Stimulated activated CD8-positive, alpha-beta memory T cell treated with anti-CD3 and anti-CD28 coated beads, Interleukin-7, amount 100 ng/mL, for 1 hour (primary cell): ENCODE measurements at regions not wholly inside any gene's neighbourhood (a gene's known extent, or its start where the extent isn't known, plus 50 kb on each side); places are given as distances from the start of the nearest gene placed in this dataset.

ENCODE experiments used
- DNase-seq, 2 donors: peaks; one replicate each; pipeline ENCODE4 v3.0.0-alpha.2; 2020; ENCODE audit warnings: low read depth in 2 of 2

DNA sequence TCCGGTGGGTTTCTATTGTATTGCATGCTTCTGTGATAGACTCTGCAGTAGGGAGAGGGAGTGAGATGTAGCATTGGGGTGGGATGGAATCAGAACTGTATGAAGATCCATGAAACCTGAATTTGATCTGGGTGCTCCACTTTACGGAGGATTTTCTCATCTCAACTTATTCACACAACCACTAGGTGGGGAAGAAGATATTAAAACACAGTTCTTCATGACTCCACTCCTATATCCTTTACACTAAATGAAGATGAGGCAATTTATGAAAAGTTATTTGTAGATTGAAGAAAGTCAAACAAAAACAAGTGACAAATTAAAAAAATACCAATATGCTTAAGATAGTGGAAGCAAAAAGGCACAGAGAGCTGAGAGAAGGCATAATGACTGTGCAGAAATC is 92.6 kb upstream of the PDGFD start:
- no peak for DNase-seq

DNA sequence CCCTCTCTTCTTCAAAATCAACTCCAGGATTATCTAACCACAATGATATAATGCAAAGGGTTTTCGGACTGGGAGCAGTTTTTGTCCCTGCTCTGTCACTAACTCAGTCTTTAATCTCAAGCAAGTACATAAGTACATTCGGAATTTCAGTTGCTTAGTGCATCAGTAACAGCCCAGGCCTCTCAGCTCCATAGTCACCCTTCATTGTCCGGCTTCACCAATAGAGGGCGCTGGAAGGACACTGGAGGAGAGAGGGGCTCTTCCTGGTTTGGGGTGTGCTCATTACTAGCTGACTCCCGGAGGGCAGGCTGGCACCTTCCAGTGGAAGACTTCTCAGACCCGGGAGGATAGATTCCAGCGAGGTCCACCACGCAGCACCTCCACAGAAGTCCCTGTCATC is 90.4 kb upstream of the PDGFD start:
- DNase-seq = no peak

DNA sequence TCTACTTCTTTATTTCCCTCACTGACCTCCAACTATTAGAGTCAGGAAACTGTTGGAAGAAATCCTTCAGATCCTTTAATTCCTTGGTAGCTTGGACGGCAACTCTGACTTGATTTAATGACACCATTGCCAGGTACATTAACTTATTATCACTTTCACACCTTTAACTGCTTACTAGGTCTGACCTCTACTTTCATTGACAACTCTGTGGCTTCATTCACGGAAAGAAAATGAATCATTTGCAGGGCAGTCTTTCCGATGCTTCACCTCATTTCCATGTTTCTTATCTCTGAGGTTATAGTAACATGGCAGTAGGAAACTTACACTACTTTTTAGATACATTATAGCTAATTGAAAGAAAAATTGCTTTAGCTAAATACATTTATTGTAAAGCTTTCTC is 82.6 kb upstream of the PDGFD start:
- no peak for DNase-seq

DNA sequence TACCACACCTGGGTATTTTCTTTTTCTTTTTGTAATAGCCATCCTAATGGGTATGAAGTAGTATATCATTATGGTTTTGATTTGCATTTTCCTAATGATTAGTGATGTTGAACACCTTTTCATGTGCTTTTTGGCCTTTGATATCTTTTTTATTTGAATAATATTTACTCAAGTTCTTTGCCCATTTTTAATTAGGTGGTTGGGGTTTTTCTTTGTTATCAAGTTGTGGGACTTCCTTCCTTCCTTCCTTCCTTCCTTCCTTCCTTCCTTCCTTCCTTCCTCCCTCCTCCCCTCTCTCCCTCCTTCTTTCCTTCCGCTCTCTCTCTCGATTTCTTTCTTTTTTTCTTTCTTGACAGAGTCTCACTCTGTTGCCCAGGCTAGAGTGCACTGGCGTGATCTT is 75.0 kb upstream of the PDGFD start:
- DNase-seq = no peak

DNA sequence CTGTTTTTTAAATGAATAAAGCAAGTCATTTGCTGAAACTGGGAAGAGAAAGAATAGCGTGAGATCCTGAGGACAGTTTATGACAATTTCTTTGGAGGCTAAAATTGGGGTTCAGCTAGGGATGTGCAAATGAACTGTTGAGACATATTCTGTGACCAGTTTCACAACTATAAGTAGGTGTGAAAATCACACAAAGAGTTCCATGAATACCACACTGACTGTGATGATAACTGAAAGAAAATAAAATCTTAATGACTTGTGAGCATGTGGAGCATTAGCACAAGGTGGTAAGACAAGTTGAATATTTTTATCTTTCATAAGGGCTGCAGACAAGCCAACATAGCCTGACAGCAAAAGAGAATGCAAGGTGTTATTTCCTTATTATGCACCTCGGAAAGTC is 61.1 kb upstream of the PDGFD start:
- DNase-seq = no peak

DNA sequence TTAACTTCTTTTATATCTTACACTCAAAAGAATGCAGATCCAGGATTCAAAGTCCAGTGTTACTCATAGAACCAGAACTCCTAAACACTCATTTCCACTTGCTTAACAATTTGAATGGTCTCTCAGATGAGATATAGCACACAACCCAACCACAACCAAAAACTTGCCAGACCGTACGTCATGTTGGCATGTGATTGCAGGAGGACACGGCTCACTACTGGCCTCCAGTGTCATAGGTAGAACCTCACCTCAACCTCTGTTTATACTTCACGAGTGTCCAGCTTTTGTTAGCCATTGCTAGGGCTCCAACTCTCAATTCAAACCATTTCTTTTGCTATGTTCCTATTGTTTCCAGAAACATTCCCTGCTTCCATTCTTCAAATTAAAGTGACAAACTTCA is 58.5 kb upstream of the PDGFD start:
- DNase-seq = no peak

DNA sequence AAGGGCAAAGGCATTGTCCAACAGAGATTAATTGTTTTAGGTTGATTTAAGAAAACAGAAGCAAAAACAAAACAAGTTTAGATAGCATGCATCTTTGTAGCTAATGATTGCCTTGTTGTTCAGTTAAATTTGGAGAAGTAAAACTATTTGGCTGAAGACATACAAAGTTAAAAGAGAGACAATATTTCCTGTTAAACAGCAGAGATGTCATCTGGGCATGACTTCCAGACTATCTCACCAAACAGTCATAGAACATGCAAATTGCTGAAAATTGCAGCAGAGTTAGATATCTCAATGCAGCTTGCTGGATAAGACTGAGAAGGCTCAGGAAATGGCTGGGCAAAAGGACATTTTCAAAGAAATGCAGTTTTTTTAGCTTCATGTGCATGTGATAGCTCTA is 57.5 kb upstream of the PDGFD start:
- no peak for DNase-seq

DNA sequence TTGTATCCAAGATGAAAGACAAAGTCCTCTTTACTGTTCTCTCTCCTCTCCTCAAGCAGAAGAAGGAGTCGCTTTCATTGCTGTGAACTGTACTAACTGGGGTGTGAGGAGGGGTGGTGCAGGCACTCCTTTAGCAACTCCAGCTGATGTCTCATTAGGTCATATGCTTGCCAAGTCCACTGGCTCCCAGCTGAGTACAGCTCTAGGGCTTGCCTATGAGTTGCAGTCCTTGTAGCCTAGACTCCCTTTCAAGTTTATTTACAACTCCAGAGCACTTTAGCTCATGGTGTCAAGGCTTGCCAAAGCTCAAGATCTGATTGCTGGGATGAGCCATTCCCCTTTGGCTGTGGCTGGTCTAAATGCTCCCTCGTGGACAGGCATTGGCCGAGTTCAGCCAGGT is 55.1 kb upstream of the PDGFD start:
- no peak for DNase-seq

DNA sequence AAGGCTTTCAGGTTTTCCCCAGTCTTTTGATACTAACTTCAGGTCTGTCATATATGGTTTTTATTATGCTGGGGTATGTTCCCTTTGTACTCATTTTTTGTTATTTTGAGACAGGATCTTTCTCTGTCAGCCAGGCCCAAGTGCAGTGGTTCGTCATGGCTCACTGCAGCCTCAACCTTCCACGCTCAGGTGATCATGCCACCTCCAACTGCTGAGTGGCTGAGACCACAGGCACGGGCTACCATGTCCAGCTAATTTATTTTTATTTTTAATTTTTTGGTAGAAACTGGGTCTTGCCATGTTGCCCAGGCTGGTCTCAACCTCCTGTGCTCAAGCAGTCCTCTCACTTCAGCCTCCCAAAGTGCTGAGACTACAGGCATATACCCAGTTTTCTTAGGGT is 50.6 kb upstream of the PDGFD start:
- DNase-seq = no peak
